ENCODE measurements at regions not wholly inside any gene's neighbourhood (a gene's known extent, or its start where the extent isn't known, plus 50 kb on each side); places are given as distances from the start of the nearest gene placed in this dataset.
"Not testable (repeated sequence)": the region's sequence is repeated elsewhere in the genome, so short reads cannot be mapped to it uniquely, and the experiment has no call there.

GRCh38 chr5:92255605-92256004 is 872.5 kb upstream of the ARRDC3 start:
- not testable (repeated sequence) for DNase-seq (ENCODE audit: low read depth)

- no peak for DNase-seq (ENCODE audit: low read depth)
Observed at GRCh38 chr5:92248518-92248917, 865.4 kb upstream of the ARRDC3 start.

GRCh38 chr5:92242170-92242569 is 859.1 kb upstream of the ARRDC3 start:
- no peak for DNase-seq (ENCODE audit: low read depth)

- no peak for DNase-seq (ENCODE audit: low read depth)
Observed at GRCh38 chr5:92237896-92238295, 854.8 kb upstream of the ARRDC3 start.

GRCh38 chr5:92222449-92222848 is 839.3 kb upstream of the ARRDC3 start:
- DNase-seq (ENCODE audit: low read depth), result no peak

- not testable (repeated sequence) for DNase-seq (ENCODE audit: low read depth)
Observed at GRCh38 chr5:92216852-92217251, 833.7 kb upstream of the ARRDC3 start.

- no peak for DNase-seq (ENCODE audit: low read depth)
Observed at GRCh38 chr5:92215116-92215515, 832.0 kb upstream of the ARRDC3 start.

GRCh38 chr5:92208265-92208664 is 825.1 kb upstream of the ARRDC3 start:
- no peak for DNase-seq (ENCODE audit: low read depth)

GRCh38 chr5:92207151-92207550 is 824.0 kb upstream of the ARRDC3 start:
- DNase-seq (ENCODE audit: low read depth), result no peak

GRCh38 chr5:92206681-92207080 is 823.6 kb upstream of the ARRDC3 start:
- no peak for DNase-seq (ENCODE audit: low read depth)

GRCh38 chr5:92199035-92199434 is 815.9 kb upstream of the ARRDC3 start:
- not testable (repeated sequence) for DNase-seq (ENCODE audit: low read depth)

GRCh38 chr5:92181656-92182055 is 798.5 kb upstream of the ARRDC3 start:
- DNase-seq (ENCODE audit: low read depth), result no peak

GRCh38 chr5:92180391-92180790 is 797.3 kb upstream of the ARRDC3 start:
- DNase-seq (ENCODE audit: low read depth), result no peak

GRCh38 chr5:92179651-92180050 is 796.5 kb upstream of the ARRDC3 start:
- no peak for DNase-seq (ENCODE audit: low read depth)

- no peak for DNase-seq (ENCODE audit: low read depth)
Observed at GRCh38 chr5:92177926-92178487, 794.9 kb upstream of the ARRDC3 start.

- no peak for DNase-seq (ENCODE audit: low read depth)
Observed at GRCh38 chr5:92163906-92164305, 780.8 kb upstream of the ARRDC3 start.

- no peak for DNase-seq (ENCODE audit: low read depth)
Observed at GRCh38 chr5:92147798-92148197, 764.7 kb upstream of the ARRDC3 start.

- DNase-seq (ENCODE audit: low read depth), result no peak
Observed at GRCh38 chr5:92147266-92147665, 764.1 kb upstream of the ARRDC3 start.

- no peak for DNase-seq (ENCODE audit: low read depth)
Observed at GRCh38 chr5:92145852-92146251, 762.7 kb upstream of the ARRDC3 start.

GRCh38 chr5:92144824-92145223 is 761.7 kb upstream of the ARRDC3 start:
- DNase-seq (ENCODE audit: low read depth), result no peak

GRCh38 chr5:92132294-92132908 is 749.3 kb upstream of the ARRDC3 start:
- DNase-seq (ENCODE audit: low read depth), result not testable (repeated sequence)

GRCh38 chr5:92126182-92126581 is 743.1 kb upstream of the ARRDC3 start:
- no peak for DNase-seq (ENCODE audit: low read depth)

GRCh38 chr5:92119110-92119509 is 736.0 kb upstream of the ARRDC3 start:
- no peak for DNase-seq (ENCODE audit: low read depth)

All from myocyte (in vitro differentiated cells).